ENCODE measurements at regions not wholly inside any gene's neighbourhood (a gene's known extent, or its start where the extent isn't known, plus 50 kb on each side); places are given as distances from the start of the nearest gene placed in this dataset.
"Not testable (repeated sequence)": the region's sequence is repeated elsewhere in the genome, so short reads cannot be mapped to it uniquely, and the experiment has no call there.

- DNase-seq (ENCODE audit: low spot score) = no peak
Measured at GRCh38 chr6:111925296-111925695, 52.0 kb upstream of the FYN start.

GRCh38 chr6:111926731-111927302, 53.6 kb upstream of the FYN start:
- DNase-seq (ENCODE audit: low spot score) = no peak

GRCh38 chr6:111927321-111927720, 54.1 kb upstream of the FYN start:
- DNase-seq (ENCODE audit: low spot score) = no peak

GRCh38 chr6:111928139-111928538, 54.9 kb upstream of the FYN start:
- DNase-seq (ENCODE audit: low spot score) = no peak

- not testable (repeated sequence) for DNase-seq (ENCODE audit: low spot score)
Measured at GRCh38 chr6:111934611-111935010, 61.4 kb upstream of the FYN start.

GRCh38 chr6:111936718-111937117, 63.5 kb upstream of the FYN start:
- DNase-seq (ENCODE audit: low spot score) = no peak

- no peak for DNase-seq (ENCODE audit: low spot score)
Measured at GRCh38 chr6:111938710-111939109, 65.5 kb upstream of the FYN start.

GRCh38 chr6:111939902-111940301, 66.7 kb upstream of the FYN start:
- no peak for DNase-seq (ENCODE audit: low spot score)

- no peak for DNase-seq (ENCODE audit: low spot score)
Measured at GRCh38 chr6:111940801-111941200, 67.5 kb upstream of the FYN start.

- no peak for DNase-seq (ENCODE audit: low spot score)
Measured at GRCh38 chr6:111941686-111942330, 68.6 kb upstream of the FYN start.

GRCh38 chr6:111942561-111942960, 69.3 kb upstream of the FYN start:
- no peak for DNase-seq (ENCODE audit: low spot score)

GRCh38 chr6:111943266-111943665, 70.0 kb upstream of the FYN start:
- DNase-seq (ENCODE audit: low spot score) = no peak

- DNase-seq (ENCODE audit: low spot score) = no peak
Measured at GRCh38 chr6:111943726-111944125, 70.5 kb upstream of the FYN start.

GRCh38 chr6:111944541-111944940, 71.3 kb upstream of the FYN start:
- no peak for DNase-seq (ENCODE audit: low spot score)

GRCh38 chr6:111949546-111949945, 76.3 kb upstream of the FYN start:
- no peak for DNase-seq (ENCODE audit: low spot score)

- not testable (repeated sequence) for DNase-seq (ENCODE audit: low spot score)
Measured at GRCh38 chr6:111949984-111950383, 76.7 kb upstream of the FYN start.

GRCh38 chr6:111950661-111951496, 77.6 kb upstream of the FYN start:
- DNase-seq (ENCODE audit: low spot score) = no peak

GRCh38 chr6:111951497-111952085, 78.3 kb upstream of the FYN start:
- DNase-seq (ENCODE audit: low spot score) = no peak

GRCh38 chr6:111952274-111952673, 79.0 kb upstream of the FYN start:
- no peak for DNase-seq (ENCODE audit: low spot score)

- DNase-seq (ENCODE audit: low spot score) = no peak
Measured at GRCh38 chr6:111952821-111953540, 79.7 kb upstream of the FYN start.

GRCh38 chr6:111956098-111956497, 82.8 kb upstream of the FYN start:
- DNase-seq (ENCODE audit: low spot score) = no peak

Measured in ureter (tissue), 1 donor.